H9 (cell line): ENCODE measurements at regions not wholly inside any gene's neighbourhood (a gene's known extent, or its start where the extent isn't known, plus 50 kb on each side); places are given as distances from the start of the nearest gene placed in this dataset.

Source experiments
- DNase-seq: peaks from one replicate; pipeline ENCODE4 v3.0.0-alpha.2; 2017
- H2AFZ ChIP-seq: one replicate; pipeline ENCODE4 v1.6.1; 2013; ENCODE audit warnings: mild to moderate bottlenecking, low read length, control low read depth, moderate library complexity
- H2AK5ac ChIP-seq: 2 replicates; pipeline ENCODE4 v1.6.1; 2013; ENCODE audit warnings: low read length, control low read depth, mixed read lengths; ENCODE audit not compliant: insufficient read length
- H2BK120ac ChIP-seq: one replicate; pipeline ENCODE4 v1.6.1; 2013; ENCODE audit warnings: low read depth, mild to moderate bottlenecking, low read length, control low read depth, inconsistent platforms; ENCODE audit not compliant: poor library complexity, severe bottlenecking
- H2BK12ac ChIP-seq: 2 replicates; pipeline ENCODE4 v1.6.1; 2013; ENCODE audit warnings: low read length, control low read depth, mixed read lengths, low read depth; ENCODE audit not compliant: insufficient read length
- H2BK15ac ChIP-seq: 2 replicates; pipeline ENCODE4 v1.6.1; 2013; ENCODE audit warnings: low read depth, low read length, control low read depth
- H2BK20ac ChIP-seq: one replicate; pipeline ENCODE4 v1.6.1; 2013; ENCODE audit warnings: low read depth, mild to moderate bottlenecking, low read length, control low read depth, inconsistent platforms; ENCODE audit not compliant: poor library complexity, severe bottlenecking
- H2BK5ac ChIP-seq: 2 replicates; pipeline ENCODE4 v1.6.1; 2013; ENCODE audit warnings: low read length, control low read depth, mixed read lengths; ENCODE audit not compliant: insufficient read length
- H3K14ac ChIP-seq: 2 replicates; pipeline ENCODE4 v1.6.1; 2013; ENCODE audit warnings: low read length, control low read depth; ENCODE audit not compliant: insufficient read depth
- H3K18ac ChIP-seq: 2 replicates; pipeline ENCODE4 v1.6.1; 2013; ENCODE audit warnings: low read depth, mild to moderate bottlenecking, mixed read lengths, low read length, control low read depth; ENCODE audit not compliant: insufficient read length
- H3K23ac ChIP-seq: 2 replicates; pipeline ENCODE4 v1.6.1; 2013; ENCODE audit warnings: low read length, control low read depth, mixed read lengths, low read depth; ENCODE audit not compliant: insufficient read length
- H3K23me2 ChIP-seq: 2 replicates; pipeline ENCODE4 v1.6.1; 2013; ENCODE audit warnings: low read depth, mild to moderate bottlenecking, mixed read lengths, low read length, control low read depth; ENCODE audit not compliant: insufficient read length, poor library complexity, severe bottlenecking
- H3K27ac ChIP-seq: 2 replicates; pipeline ENCODE4 v1.5.1; 2013; ENCODE audit warnings: low read length, control low read depth, mixed read lengths, low read depth; ENCODE audit not compliant: insufficient read length
- H3K27me3 ChIP-seq: 2 replicates; pipeline ENCODE4 v1.6.1; 2013; ENCODE audit warnings: low read length, control low read depth, inconsistent platforms; ENCODE audit not compliant: insufficient read depth
- H3K4ac ChIP-seq: 2 replicates; pipeline ENCODE4 v1.6.1; 2013; ENCODE audit warnings: low read depth, mild to moderate bottlenecking, control low read depth, inconsistent platforms, low read length, moderate library complexity
- H3K4me1 ChIP-seq: 2 replicates; pipeline ENCODE4 v1.6.1; 2013; ENCODE audit warnings: low read length, control low read depth, inconsistent platforms; ENCODE audit not compliant: insufficient read depth
- H3K4me2 ChIP-seq: 2 replicates; pipeline ENCODE4 v1.6.1; 2013; ENCODE audit warnings: low read length, control low read depth, mixed read lengths; ENCODE audit not compliant: insufficient read length, insufficient read depth
- H3K56ac ChIP-seq: 2 replicates; pipeline ENCODE4 v1.6.1; 2013; ENCODE audit warnings: low read depth, mild to moderate bottlenecking, mixed read lengths, low read length, control low read depth; ENCODE audit not compliant: insufficient read length
- H3K79me1 ChIP-seq: 2 replicates; pipeline ENCODE4 v1.6.1; 2013; ENCODE audit warnings: low read depth, mild to moderate bottlenecking, moderate library complexity, low read length, control low read depth, inconsistent platforms; ENCODE audit not compliant: insufficient read depth, poor library complexity, severe bottlenecking
- H3K79me2 ChIP-seq: 2 replicates; pipeline ENCODE4 v1.6.1; 2013; ENCODE audit warnings: low read length, control low read depth, inconsistent platforms; ENCODE audit not compliant: insufficient read depth
- H3K9ac ChIP-seq: 2 replicates; pipeline ENCODE4 v1.6.1; 2013; ENCODE audit warnings: low read length, control low read depth, mixed read lengths; ENCODE audit not compliant: insufficient read length; ENCODE audit errors: extremely low read depth
- H3K9me3 ChIP-seq: one replicate; pipeline ENCODE4 v1.6.1; 2013; ENCODE audit warnings: low read depth, low read length, inconsistent platforms; ENCODE audit not compliant: control insufficient read depth
- H3T11ph ChIP-seq: one replicate; pipeline ENCODE4 v1.6.1; 2013; ENCODE audit warnings: mild to moderate bottlenecking, low read length, control low read depth, inconsistent platforms
- H4K20me1 ChIP-seq: one replicate; pipeline ENCODE4 v1.6.1; 2013; ENCODE audit not compliant: control insufficient read depth, insufficient read length, insufficient read depth
- H4K5ac ChIP-seq: 2 replicates; pipeline ENCODE4 v1.6.1; 2013; ENCODE audit warnings: low read depth, mild to moderate bottlenecking, mixed read lengths, low read length, control low read depth; ENCODE audit not compliant: insufficient read length
- H4K8ac ChIP-seq: replicated peaks from 2 replicates; pipeline ENCODE4 v1.6.1; 2013; ENCODE audit warnings: low read length, control low read depth, mixed read lengths, low read depth; ENCODE audit not compliant: insufficient read length
- H4K91ac ChIP-seq: 2 replicates; pipeline ENCODE4 v1.6.1; 2013; ENCODE audit warnings: low read depth, mild to moderate bottlenecking, moderate library complexity, mixed read lengths, low read length, control low read depth; ENCODE audit not compliant: insufficient read length
- H3K27ac Mint-ChIP-seq, 3 experiments: 2 replicates in 2 of 3; 3 replicates in 1 of 3; pipeline ENCODE4 v1.8.0; 2020 to 2021; ENCODE audit warnings: mixed read lengths in 3 of 3, mild to moderate bottlenecking in 1 of 3, moderate library complexity in 1 of 3
- H3K27me3 Mint-ChIP-seq: 2 replicates; pipeline ENCODE4 v1.8.0; 2021; ENCODE audit warnings: low read depth, mild to moderate bottlenecking, moderate library complexity, mixed read lengths
- H3K36me3 Mint-ChIP-seq, 3 experiments: 2 replicates in 2 of 3; 3 replicates in 1 of 3; pipeline ENCODE4 v1.8.0; 2020 to 2021; ENCODE audit warnings: low read depth in 3 of 3, mixed read lengths in 3 of 3; ENCODE audit not compliant: insufficient read depth in 1 of 3
- H3K4me1 Mint-ChIP-seq, 2 experiments: 2 replicates each; pipeline ENCODE4 v1.8.0; 2020; ENCODE audit warnings: mixed read lengths in 2 of 2
- H3K4me3 Mint-ChIP-seq, 2 experiments: 2 replicates in 1 of 2; 3 replicates in 1 of 2; pipeline ENCODE4 v1.8.0; 2020 to 2021; ENCODE audit warnings: mild to moderate bottlenecking in 2 of 2, mixed read lengths in 2 of 2, moderate library complexity in 1 of 2
- H3K9me3 Mint-ChIP-seq, 2 experiments: 2 replicates in 1 of 2; 3 replicates in 1 of 2; pipeline ENCODE4 v1.8.0; 2020; ENCODE audit warnings: mild to moderate bottlenecking in 2 of 2, mixed read lengths in 2 of 2, moderate library complexity in 1 of 2
- CTCF ChIP-seq: fragments of 200-600 bp; sonication (generic); conservative IDR thresholded peaks from 3 replicates; pipeline ENCODE4 v1.8.0; 2021; ENCODE audit warnings: antibody characterized with exemption, mild to moderate bottlenecking
- WGBS: extraction: QIAGEN DNeasy Blood & Tissue Kit; methylation state at CpG from one replicate; pipeline ENCODE4 v1.1.7; 2013; ENCODE audit warnings: missing lambda C conversion rate, low lambda C conversion rate, mixed read lengths; ENCODE audit not compliant: insufficient read length; ENCODE audit errors: extremely low coverage; 5-methylcytosine and 5-hydroxymethylcytosine counted together

- H3K4me3 Mint-ChIP-seq = no peak overlapping the region
- Histone ChIP-seq H2BK120ac (no peak overlapping the region), H3K4me1 (no peaks in the 10 kb centered on the region), H3K23ac (no peak overlapping the region), H3K23me2 (no peaks in the 10 kb centered on the region), H3K9me3 (no peaks in the 10 kb centered on the region), H4K5ac (no peak overlapping the region), H3K79me1 (no peaks in the 10 kb centered on the region), H3K4me2 (no peak overlapping the region), H2BK20ac (no peak overlapping the region), H3K9ac (no peak overlapping the region), H3T11ph (no peak overlapping the region), H2BK5ac (no peak overlapping the region), H3K4ac (no peak overlapping the region), H2AK5ac (no peak overlapping the region), H3K27ac (no peak overlapping the region), H3K27me3 (no peaks in the 10 kb centered on the region), H2BK15ac (no peak overlapping the region), H3K18ac (no peak overlapping the region), H2AFZ (no peak overlapping the region), H4K20me1 (no peaks in the 10 kb centered on the region), H3K79me2 (no peaks in the 10 kb centered on the region), H4K8ac (no peak overlapping the region), H2BK12ac (no peak overlapping the region), H4K91ac (no peak overlapping the region), H3K14ac (no peak overlapping the region), H3K56ac (no peak overlapping the region)
- TF ChIP-seq CTCF = no peak
- peaks cover 5 to 11% of the 10 kb centered on the region in 2 experiments for H3K4me1 Mint-ChIP-seq
- H3K36me3 Mint-ChIP-seq = no peaks in the 10 kb centered on the region
- H3K27ac Mint-ChIP-seq = no peak overlapping the region
- DNase-seq = no peak
- peaks cover 3% of the 10 kb centered on the region; the same call in 1 of the 2 replicates for H3K27me3 Mint-ChIP-seq
- H3K9me3 Mint-ChIP-seq = peaks cover 0 to 2% of the 10 kb centered on the region in 2 experiments; a peak in 2 of 5 replicates
- WGBS = no CpG with 5 or more reads among the region's 5 CpGs
Observed at GRCh38 chr17:77058016-77058415, 82.8 kb upstream of the SEC14L1 start.
